ENCODE measurements at regions not wholly inside any gene's neighbourhood (a gene's known extent, or its start where the extent isn't known, plus 50 kb on each side); places are given as distances from the start of the nearest gene placed in this dataset.
"Not testable (repeated sequence)": the region's sequence is repeated elsewhere in the genome, so short reads cannot be mapped to it uniquely, and the experiment has no call there.

DNA sequence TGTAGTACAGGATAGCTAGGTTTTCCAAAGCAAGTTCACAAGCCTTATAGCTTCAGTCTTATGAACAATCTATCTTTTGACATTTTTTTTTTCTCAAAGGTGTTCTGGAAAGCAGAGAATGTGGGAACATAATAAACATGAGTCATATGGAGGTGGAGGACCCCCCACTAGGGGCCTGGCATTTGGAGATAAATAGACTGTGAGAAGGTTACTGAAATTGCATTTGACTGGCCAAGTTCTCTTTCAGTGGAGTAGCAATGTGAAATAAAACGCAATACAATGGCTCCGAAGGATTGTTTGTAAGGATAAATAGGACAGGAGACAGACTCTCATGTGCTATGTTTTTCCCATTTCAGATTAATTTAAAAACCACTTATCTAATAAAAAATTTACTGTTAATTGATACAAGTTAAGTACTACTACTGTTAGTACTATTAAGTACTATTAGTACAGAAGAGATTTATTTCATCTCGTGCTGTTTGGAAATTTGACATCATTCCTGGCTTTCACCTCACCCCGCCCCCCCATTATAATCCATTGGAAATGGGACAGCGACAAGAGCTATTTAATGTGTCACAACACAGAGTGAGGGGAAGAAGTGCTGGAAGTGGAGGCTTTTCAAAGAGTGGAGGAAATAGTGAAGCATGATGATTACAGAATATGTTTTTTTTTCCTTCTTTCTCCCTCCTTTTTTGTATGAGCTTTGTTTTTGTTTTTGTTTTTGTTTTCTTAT is 122.6 kb upstream of the ID4 start:
- Histone ChIP-seq H3K4me1 (ENCODE audit: control insufficient read depth in 1 of 2, insufficient read depth in 2 of 2, low read length in 2 of 2) (no peaks in the 10 kb centered on the region), H3K4me3 (ENCODE audit: low read depth in 1 of 2, low read length in 2 of 2) (no peak overlapping the region), H3K9me3 (ENCODE audit: control insufficient read depth in 1 of 2, low read length in 2 of 2) (no peaks in the 10 kb centered on the region), H3K27ac (ENCODE audit: low read depth, low read length) (no peak overlapping the region), H3K27me3 (ENCODE audit: control insufficient read depth in 1 of 2, insufficient read depth in 2 of 2, low read length in 2 of 2) (no peaks in the 10 kb centered on the region), H3K36me3 (ENCODE audit: control insufficient read depth in 1 of 2, insufficient read depth in 2 of 2, low read length in 2 of 2) (no peaks in the 10 kb centered on the region), H3K9ac (ENCODE audit: low read depth in 1 of 2, low read length in 2 of 2) (no peak overlapping the region)

DNA sequence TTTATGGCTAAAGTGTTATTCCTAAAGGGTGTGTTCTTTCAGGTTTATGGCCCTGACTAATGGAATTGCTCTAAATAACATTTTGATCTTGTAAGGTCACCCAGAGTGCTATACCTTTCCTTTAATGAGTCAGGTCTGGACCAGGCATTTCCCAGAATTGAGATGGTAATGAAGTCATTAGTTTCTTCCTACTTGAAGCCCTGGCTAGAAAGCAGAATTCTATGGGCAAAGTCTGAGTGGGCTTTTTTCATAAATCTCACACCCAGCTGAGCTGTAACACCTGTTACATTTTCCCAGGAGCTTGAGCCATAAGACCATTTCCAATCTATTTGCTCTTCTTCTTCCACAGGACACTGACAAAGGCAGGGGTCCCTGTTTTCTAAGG is 122.0 kb upstream of the ID4 start:
- Histone ChIP-seq H3K36me3 (ENCODE audit: control insufficient read depth in 1 of 2, insufficient read depth in 2 of 2, low read length in 2 of 2) (no peaks in the 10 kb centered on the region), H3K9me3 (ENCODE audit: control insufficient read depth in 1 of 2, low read length in 2 of 2) (no peaks in the 10 kb centered on the region), H3K4me3 (ENCODE audit: low read depth in 1 of 2, low read length in 2 of 2) (no peak overlapping the region), H3K9ac (ENCODE audit: low read depth in 1 of 2, low read length in 2 of 2) (no peak overlapping the region), H3K27ac (ENCODE audit: low read depth, low read length) (no peak overlapping the region), H3K4me1 (ENCODE audit: control insufficient read depth in 1 of 2, insufficient read depth in 2 of 2, low read length in 2 of 2) (no peaks in the 10 kb centered on the region), H3K27me3 (ENCODE audit: control insufficient read depth in 1 of 2, insufficient read depth in 2 of 2, low read length in 2 of 2) (no peaks in the 10 kb centered on the region)

DNA sequence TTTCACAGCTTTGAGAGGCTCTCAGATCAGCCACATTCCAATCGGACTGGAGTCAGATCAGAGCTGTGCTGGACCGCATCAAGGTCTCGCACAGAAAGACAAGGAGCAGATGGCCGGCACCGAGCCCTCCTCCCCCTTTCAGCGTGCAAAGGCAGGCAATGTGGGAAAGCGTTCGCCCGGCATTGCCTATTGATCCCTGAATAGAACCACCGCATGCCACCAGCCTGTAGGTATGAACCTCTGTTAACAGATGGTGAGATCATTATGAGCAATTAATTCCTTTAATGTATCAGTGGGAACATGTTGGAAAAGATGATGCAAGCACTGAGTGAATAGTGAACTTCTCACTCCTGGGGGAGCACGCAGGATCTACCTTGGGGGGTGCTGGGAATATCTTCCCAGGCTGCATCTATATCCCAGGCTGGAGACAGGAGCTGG is 117.5 kb upstream of the ID4 start:
- H3K9me3 ChIP-seq (ENCODE audit: control insufficient read depth in 1 of 2, low read length in 2 of 2): no peaks in the 10 kb centered on the region
- H3K4me1 ChIP-seq (ENCODE audit: control insufficient read depth in 1 of 2, insufficient read depth in 2 of 2, low read length in 2 of 2): no peaks in the 10 kb centered on the region
- H3K4me3 ChIP-seq (ENCODE audit: low read depth in 1 of 2, low read length in 2 of 2): no peak overlapping the region
- no peaks in the 10 kb centered on the region for H3K27me3 ChIP-seq (ENCODE audit: control insufficient read depth in 1 of 2, insufficient read depth in 2 of 2, low read length in 2 of 2)
- no peaks in the 10 kb centered on the region for H3K36me3 ChIP-seq (ENCODE audit: control insufficient read depth in 1 of 2, insufficient read depth in 2 of 2, low read length in 2 of 2)
- H3K9ac ChIP-seq (ENCODE audit: low read depth in 1 of 2, low read length in 2 of 2): no peak overlapping the region
- H3K27ac ChIP-seq (ENCODE audit: low read depth, low read length): no peak overlapping the region

DNA sequence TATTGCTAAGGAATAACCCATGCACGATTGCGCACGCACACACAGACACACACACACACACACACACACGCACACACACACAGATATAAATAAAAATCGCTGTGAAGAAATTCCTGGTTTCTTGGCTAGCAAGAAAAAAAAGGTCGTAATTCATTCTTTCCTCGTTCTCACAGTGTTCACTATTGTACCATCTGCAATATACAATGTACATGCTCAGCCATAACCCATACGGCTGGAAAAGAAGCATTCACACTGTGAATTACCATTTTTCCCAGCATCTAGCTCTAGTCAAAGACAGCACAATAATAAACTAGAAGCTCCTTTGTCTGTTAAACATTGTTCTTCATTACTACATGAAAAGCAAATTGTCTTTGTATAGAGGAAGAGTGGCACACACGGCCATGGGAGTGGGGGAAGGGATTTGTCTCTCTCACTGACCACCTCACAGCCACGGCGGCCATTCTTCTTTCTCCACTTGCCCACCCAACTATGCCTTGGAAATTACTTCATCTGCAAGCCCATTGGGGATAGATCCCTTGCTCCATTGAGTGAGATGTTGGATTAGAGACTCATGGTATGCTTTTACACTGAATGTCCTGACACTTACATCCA is 115.3 kb upstream of the ID4 start:
- no peak overlapping the region for H3K9ac ChIP-seq (ENCODE audit: low read depth in 1 of 2, low read length in 2 of 2)
- no peak overlapping the region for H3K27ac ChIP-seq (ENCODE audit: low read depth, low read length)
- H3K27me3 ChIP-seq (ENCODE audit: control insufficient read depth in 1 of 2, insufficient read depth in 2 of 2, low read length in 2 of 2): no peaks in the 10 kb centered on the region
- no peaks in the 10 kb centered on the region for H3K9me3 ChIP-seq (ENCODE audit: control insufficient read depth in 1 of 2, low read length in 2 of 2)
- H3K36me3 ChIP-seq (ENCODE audit: control insufficient read depth in 1 of 2, insufficient read depth in 2 of 2, low read length in 2 of 2): no peaks in the 10 kb centered on the region
- no peak overlapping the region for H3K4me3 ChIP-seq (ENCODE audit: low read depth in 1 of 2, low read length in 2 of 2)
- H3K4me1 ChIP-seq (ENCODE audit: control insufficient read depth in 1 of 2, insufficient read depth in 2 of 2, low read length in 2 of 2): no peaks in the 10 kb centered on the region

DNA sequence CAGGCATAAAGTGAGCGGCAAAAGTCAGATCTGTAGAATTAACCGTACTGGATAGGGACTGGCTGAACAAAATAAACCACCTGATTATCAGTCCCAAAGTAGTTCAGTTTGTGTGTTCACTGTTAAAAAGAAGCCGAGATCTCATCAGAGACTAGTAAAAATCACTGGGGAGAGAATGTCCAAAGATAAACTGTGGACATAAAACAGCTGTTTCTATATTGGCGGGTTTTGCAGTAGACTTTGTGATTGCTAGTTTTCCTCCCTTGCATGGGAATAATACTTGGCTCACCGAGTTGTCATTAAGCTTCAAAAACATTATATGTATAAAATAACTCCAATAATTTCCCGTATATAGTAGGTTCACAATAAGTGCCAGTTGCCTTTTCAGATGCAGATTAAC is 114.2 kb upstream of the ID4 start:
- H3K27ac ChIP-seq (ENCODE audit: low read depth, low read length): no peak overlapping the region
- no peaks in the 10 kb centered on the region for H3K4me1 ChIP-seq (ENCODE audit: control insufficient read depth in 1 of 2, insufficient read depth in 2 of 2, low read length in 2 of 2)
- no peaks in the 10 kb centered on the region for H3K9me3 ChIP-seq (ENCODE audit: control insufficient read depth in 1 of 2, low read length in 2 of 2)
- no peak overlapping the region for H3K4me3 ChIP-seq (ENCODE audit: low read depth in 1 of 2, low read length in 2 of 2)
- no peak overlapping the region for H3K9ac ChIP-seq (ENCODE audit: low read depth in 1 of 2, low read length in 2 of 2)
- no peaks in the 10 kb centered on the region for H3K27me3 ChIP-seq (ENCODE audit: control insufficient read depth in 1 of 2, insufficient read depth in 2 of 2, low read length in 2 of 2)
- H3K36me3 ChIP-seq (ENCODE audit: control insufficient read depth in 1 of 2, insufficient read depth in 2 of 2, low read length in 2 of 2): no peaks in the 10 kb centered on the region

DNA sequence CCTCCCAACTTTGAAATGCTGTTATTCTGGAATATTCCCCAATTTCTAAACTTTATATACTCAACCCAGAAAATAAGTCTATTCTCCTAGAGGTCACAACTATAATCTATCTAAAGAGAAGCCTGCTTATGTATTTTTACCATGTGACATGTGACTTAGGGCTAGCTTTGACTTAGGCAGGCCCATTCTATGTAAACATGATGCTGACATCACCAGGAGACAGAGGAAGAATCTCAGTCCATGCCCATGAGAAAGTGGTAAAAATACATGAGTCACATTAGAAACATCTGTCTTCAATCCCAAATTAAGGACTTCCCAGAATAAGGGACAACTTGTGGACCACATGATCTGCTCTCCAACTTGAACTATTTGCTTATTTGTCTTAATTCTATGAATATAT is 113.6 kb upstream of the ID4 start:
- Histone ChIP-seq H3K27ac (ENCODE audit: low read depth, low read length) (no peak overlapping the region), H3K4me1 (ENCODE audit: control insufficient read depth in 1 of 2, insufficient read depth in 2 of 2, low read length in 2 of 2) (no peaks in the 10 kb centered on the region)

DNA sequence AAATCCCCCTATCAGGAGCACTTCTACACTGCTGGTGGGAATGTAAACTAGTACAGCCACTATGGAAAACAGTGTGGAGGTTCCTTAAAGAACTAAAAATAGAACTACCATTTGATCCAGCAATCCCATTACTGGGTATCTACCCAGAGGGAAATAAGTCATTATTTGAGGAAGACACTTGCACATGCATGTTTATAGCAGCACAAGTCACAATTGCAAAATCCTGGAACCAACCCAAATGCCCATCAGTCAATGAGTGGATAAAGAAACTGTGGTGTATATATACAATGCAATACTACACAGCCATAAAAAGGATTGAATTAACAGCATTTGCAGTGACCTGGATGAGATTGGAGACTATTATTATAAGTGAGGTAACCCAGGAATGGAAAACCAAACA is 111.7 kb upstream of the ID4 start:
- not testable (repeated sequence) for H3K4me3 ChIP-seq (ENCODE audit: low read depth in 1 of 2, low read length in 2 of 2); H3K4me1 ChIP-seq (ENCODE audit: control insufficient read depth in 1 of 2, insufficient read depth in 2 of 2, low read length in 2 of 2); H3K27ac ChIP-seq (ENCODE audit: low read depth, low read length); H3K9me3 ChIP-seq (ENCODE audit: control insufficient read depth in 1 of 2, low read length in 2 of 2); H3K27me3 ChIP-seq (ENCODE audit: control insufficient read depth in 1 of 2, insufficient read depth in 2 of 2, low read length in 2 of 2); H3K9ac ChIP-seq (ENCODE audit: low read depth in 1 of 2, low read length in 2 of 2); H3K36me3 ChIP-seq (ENCODE audit: control insufficient read depth in 1 of 2, insufficient read depth in 2 of 2, low read length in 2 of 2)

More for the DNA sequence above, 113.6 kb upstream of the ID4 start:
- H3K27me3 ChIP-seq (ENCODE audit: control insufficient read depth in 1 of 2, insufficient read depth in 2 of 2, low read length in 2 of 2): no peaks in the 10 kb centered on the region
- no peak overlapping the region for H3K9ac ChIP-seq (ENCODE audit: low read depth in 1 of 2, low read length in 2 of 2)
- H3K4me3 ChIP-seq (ENCODE audit: low read depth in 1 of 2, low read length in 2 of 2): no peak overlapping the region
- no peaks in the 10 kb centered on the region for H3K9me3 ChIP-seq (ENCODE audit: control insufficient read depth in 1 of 2, low read length in 2 of 2)
- no peaks in the 10 kb centered on the region for H3K36me3 ChIP-seq (ENCODE audit: control insufficient read depth in 1 of 2, insufficient read depth in 2 of 2, low read length in 2 of 2)

DNA sequence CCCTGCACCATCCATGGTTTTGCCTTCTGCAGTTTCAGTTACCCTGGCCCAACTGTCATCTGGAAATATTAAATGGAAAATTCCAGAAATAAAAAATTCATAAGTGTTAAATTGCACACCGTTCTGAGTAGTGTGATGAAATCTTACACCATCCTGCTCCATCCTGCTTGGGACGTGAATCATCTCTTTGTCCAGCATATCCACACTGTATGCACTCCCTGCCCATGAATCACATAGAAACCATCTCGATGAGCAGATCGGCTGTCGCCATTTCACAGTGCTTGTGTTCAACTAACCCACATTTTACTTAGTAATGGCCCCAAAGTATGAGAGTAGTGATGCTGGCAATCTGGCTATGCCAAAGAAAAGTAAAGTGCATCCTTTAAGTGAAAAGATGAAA is 105.9 kb upstream of the ID4 start:
- no peak overlapping the region for H3K9ac ChIP-seq (ENCODE audit: low read depth in 1 of 2, low read length in 2 of 2)
- H3K36me3 ChIP-seq (ENCODE audit: control insufficient read depth in 1 of 2, insufficient read depth in 2 of 2, low read length in 2 of 2): no peaks in the 10 kb centered on the region
- H3K9me3 ChIP-seq (ENCODE audit: control insufficient read depth in 1 of 2, low read length in 2 of 2): no peaks in the 10 kb centered on the region
- H3K4me3 ChIP-seq (ENCODE audit: low read depth in 1 of 2, low read length in 2 of 2): no peak overlapping the region
- no peak overlapping the region for H3K27ac ChIP-seq (ENCODE audit: low read depth, low read length)
- H3K4me1 ChIP-seq (ENCODE audit: control insufficient read depth in 1 of 2, insufficient read depth in 2 of 2, low read length in 2 of 2): no peaks in the 10 kb centered on the region
- H3K27me3 ChIP-seq (ENCODE audit: control insufficient read depth in 1 of 2, insufficient read depth in 2 of 2, low read length in 2 of 2): no peaks in the 10 kb centered on the region

DNA sequence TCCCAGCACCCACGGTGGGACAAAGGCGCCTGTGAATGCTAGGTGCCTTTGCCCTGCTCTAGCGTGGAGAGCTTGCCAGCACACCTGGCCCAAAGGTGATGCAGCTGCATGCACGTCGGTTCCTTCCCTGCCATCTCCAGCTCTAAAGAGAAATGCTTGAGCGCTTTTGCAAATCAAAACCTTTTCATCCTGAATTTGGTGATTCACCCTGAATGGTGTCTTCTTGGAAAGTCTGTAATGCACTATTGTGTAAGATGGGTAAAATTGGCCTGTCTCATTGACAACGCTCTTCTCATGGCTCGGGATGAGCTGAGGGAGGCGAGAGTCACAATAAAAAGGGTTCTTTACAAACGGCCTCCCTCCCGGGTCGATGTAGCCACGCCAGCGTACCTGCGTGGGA is 103.1 kb upstream of the ID4 start:
- Histone ChIP-seq H3K27ac (ENCODE audit: low read depth, low read length) (no peak overlapping the region), H3K4me1 (ENCODE audit: control insufficient read depth in 1 of 2, insufficient read depth in 2 of 2, low read length in 2 of 2) (no peaks in the 10 kb centered on the region), H3K27me3 (ENCODE audit: control insufficient read depth in 1 of 2, insufficient read depth in 2 of 2, low read length in 2 of 2) (no peaks in the 10 kb centered on the region), H3K9ac (ENCODE audit: low read depth in 1 of 2, low read length in 2 of 2) (no peak overlapping the region), H3K9me3 (ENCODE audit: control insufficient read depth in 1 of 2, low read length in 2 of 2) (no peaks in the 10 kb centered on the region), H3K4me3 (ENCODE audit: low read depth in 1 of 2, low read length in 2 of 2) (no peak overlapping the region), H3K36me3 (ENCODE audit: control insufficient read depth in 1 of 2, insufficient read depth in 2 of 2, low read length in 2 of 2) (no peaks in the 10 kb centered on the region)

DNA sequence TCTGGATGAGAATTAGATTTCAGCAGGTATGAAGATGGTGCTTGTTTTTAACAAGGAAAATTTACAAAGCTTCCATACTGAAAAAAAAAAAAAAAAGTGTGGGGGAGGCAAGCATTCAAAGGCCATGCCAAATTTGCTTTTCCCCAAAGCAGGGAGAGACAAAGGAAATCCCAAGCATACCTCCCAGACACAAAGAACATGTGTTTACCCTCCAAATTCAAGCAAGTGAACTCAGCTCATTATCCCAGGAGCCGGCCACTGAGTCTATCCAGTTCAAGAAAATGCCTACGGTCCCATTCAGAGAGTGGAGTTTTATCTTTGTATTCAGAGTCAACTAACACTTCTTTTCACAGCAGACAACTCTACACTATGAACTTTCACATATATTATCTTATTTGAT is 102.7 kb upstream of the ID4 start:
- Histone ChIP-seq H3K4me3 (ENCODE audit: low read depth in 1 of 2, low read length in 2 of 2) (no peak overlapping the region), H3K27me3 (ENCODE audit: control insufficient read depth in 1 of 2, insufficient read depth in 2 of 2, low read length in 2 of 2) (no peaks in the 10 kb centered on the region), H3K27ac (ENCODE audit: low read depth, low read length) (no peak overlapping the region), H3K4me1 (ENCODE audit: control insufficient read depth in 1 of 2, insufficient read depth in 2 of 2, low read length in 2 of 2) (no peaks in the 10 kb centered on the region), H3K9ac (ENCODE audit: low read depth in 1 of 2, low read length in 2 of 2) (no peak overlapping the region), H3K36me3 (ENCODE audit: control insufficient read depth in 1 of 2, insufficient read depth in 2 of 2, low read length in 2 of 2) (no peaks in the 10 kb centered on the region), H3K9me3 (ENCODE audit: control insufficient read depth in 1 of 2, low read length in 2 of 2) (no peaks in the 10 kb centered on the region)
